Heart right ventricle (tissue), 16 donors: ENCODE measurements at regions not wholly inside any gene's neighbourhood (a gene's known extent, or its start where the extent isn't known, plus 50 kb on each side); places are given as distances from the start of the nearest gene placed in this dataset.
"Not testable (repeated sequence)": the region's sequence is repeated elsewhere in the genome, so short reads cannot be mapped to it uniquely, and the experiment has no call there.

Experiments
- ATAC-seq, 8 donors: fragments of 200-7000 bp; cut with Tn5 transposase; one replicate each; pipeline ENCODE4 v1.9.1; 2020; ENCODE audit warnings: mild to moderate bottlenecking in 8 of 8, moderate library complexity in 8 of 8, moderate number of reproducible peaks in 1 of 8
- DNase-seq, 2 donors: peaks; one replicate each; pipeline ENCODE4 v3.0.0-alpha.2; 2020
- H3K27ac ChIP-seq, 10 donors: fragments of 200-600 bp; sonication (generic) in 2 of 10; one replicate each; pipeline versions ENCODE4 v1.5.0 to v1.8.0; 2020 to 2022; ENCODE audit warnings: mild to moderate bottlenecking in 3 of 10
- H3K27me3 ChIP-seq, 7 donors: fragments of 200-600 bp; one replicate each; pipeline ENCODE4 v1.8.0; 2021 to 2022; ENCODE audit warnings: mild to moderate bottlenecking in 2 of 7
- H3K36me3 ChIP-seq, 9 donors: fragments of 200-600 bp; sonication (generic) in 1 of 9; one replicate each; pipeline versions ENCODE4 v1.5.0 to v1.8.0; 2020 to 2022; ENCODE audit warnings: mild to moderate bottlenecking in 2 of 9
- H3K4me1 ChIP-seq, 9 donors: fragments of 200-600 bp; sonication (generic) in 1 of 9; one replicate each; pipeline versions ENCODE4 v1.5.0 to v1.8.0; 2020 to 2022; ENCODE audit warnings: mild to moderate bottlenecking in 4 of 9
- H3K4me3 ChIP-seq, 10 donors: fragments of 200-600 bp; sonication (generic) in 2 of 10; one replicate each; pipeline versions ENCODE4 v1.5.0 to v1.8.0; 2020 to 2022; ENCODE audit warnings: mild to moderate bottlenecking in 7 of 10, moderate library complexity in 2 of 10
- H3K9me3 ChIP-seq, 11 donors: fragments of 200-600 bp in 10 of 11; sonication (generic) in 2 of 11; one replicate each; pipeline versions ENCODE4 v1.5.0 to v1.8.0; 2013 to 2022; ENCODE audit warnings: mild to moderate bottlenecking in 2 of 11, control low read depth in 1 of 11, moderate library complexity in 1 of 11
- CTCF ChIP-seq, 9 donors: fragments of 200-600 bp; sonication (generic) in 2 of 9; IDR thresholded peaks; one replicate each; pipeline versions ENCODE4 v1.5.0 to v1.8.0; 2021 to 2022; ENCODE audit warnings: antibody characterized with exemption in 9 of 9, mild to moderate bottlenecking in 5 of 9, moderate library complexity in 1 of 9
- WGBS, 2 donors: extraction: QIAGEN DNeasy Blood & Tissue Kit; methylation state at CpG; one replicate each; pipeline ENCODE4 v1.1.7; 2013; ENCODE audit warnings: inconsistent platforms in 1 of 2; 5-methylcytosine and 5-hydroxymethylcytosine counted together
- intact Hi-C, 10 donors: fragments of 100-400 bp; cut with DNase I; formaldehyde crosslinking; loops; one replicate each; pipeline versions ENCODE4 v1.11.1 to v1.14.2; 2022
- donor health status: Arrhythmogenic right ventricular cardiomyopathy.
- donor health status: ischemic (EF 13 %, LVEDD 7.1; RV severe dilation, severe dysfunction).
- donor health status: healthy with polysubstance abuse.
- donor health status: DM: no; HTN: yes; CAD: no.
- donor health status: DM: no; HTN: no; CAD: no.
- donor health status: ischemic (EF 25% LVEDD 6.9; RV normal size, moderate dysfunction).
- donor health status: ischemic (EF 25% LVEDD 5.7; RV mildly dilated, moderate dysfunction).
- donor health status: healthy.
- donor health status: DM: yes; HTN: yes; CAD: no.
- donor health status: Ischemic cardiomyopathy.
- donor health status: ischemic (EF 35%, LVEDD 5.7; RV mildly dilated, moderate dysfunction).
- donor health status: nonischemic (EF 11% LVEDD 7.7; RV severe dilation, severe dysfunction).
- donor health status: DM: yes; HTN: yes; CAD: no.
- donor health status: PGD.
- donor health status: ischemic (EF 29% LVEDD 5.4; RV normal size, mild dysfunction).
- donor health status: nonischemic (EF 23%, LVEDD 6.1; RV moderate dilation, normal function).

- Histone ChIP-seq H3K36me3 (no peaks in the 10 kb centered on the region), H3K27ac (no peak overlapping the region), H3K4me1 (no peaks in the 10 kb centered on the region), H3K4me3 (no peak overlapping the region), H3K27me3 (no peaks in the 10 kb centered on the region), H3K9me3 (peaks cover 0 to 27% (median 2%) of the 10 kb centered on the region in 11 donors)
- ATAC-seq (no peak), DNase-seq (no peak)
- intact Hi-C loops: no loop called here
- WGBS, 2 donors: 70 to 74% methylated on average over 1 of the region's 1 CpG
- TF ChIP-seq CTCF (IDR thresholded peaks at IDR 0.05): no peak
Measured at GRCh38 chr9:103601287-103601686, 492.8 kb upstream of the SMC2 start.

GRCh38 chr9:103611950-103612349 is 482.2 kb upstream of the SMC2 start:
- ATAC-seq, H3K4me3 ChIP-seq, H3K27me3 ChIP-seq, intact Hi-C loops, DNase-seq, H3K36me3 ChIP-seq, H3K27ac ChIP-seq: not testable (repeated sequence)
- 88 to 94% methylated on average over 11 to 13 of the region's 14 CpGs for whole genome bisulfite sequencing, 2 donors
- peaks cover 0 to 24% (median 0%) of the 10 kb centered on the region in 11 donors for H3K9me3 ChIP-seq
- H3K4me1 ChIP-seq: peaks cover 0 to 12% (median 0%) of the 10 kb centered on the region in 9 donors

- Histone ChIP-seq H3K4me3 (no peak overlapping the region), H3K4me1 (peaks cover 0 to 14% (median 0%) of the 10 kb centered on the region in 9 donors), H3K27me3 (no peaks in the 10 kb centered on the region), H3K27ac (peak overlapping the region in 1 of 10 donors; percentile 39), H3K36me3 (no peaks in the 10 kb centered on the region), H3K9me3 (peaks cover 0 to 24% (median 0%) of the 10 kb centered on the region in 11 donors)
- TF ChIP-seq CTCF (IDR thresholded peaks at IDR 0.05): no peak
- WGBS, 2 donors: 50 to 51% methylated on average over 5 of the region's 5 CpGs
- intact Hi-C loops: no loop called here
- no peak for DNase-seq
- peak in 3 of 8 donors; percentile 14 to 76 (median 38) for ATAC-seq
Measured at GRCh38 chr9:103615994-103616393, 478.1 kb upstream of the SMC2 start.

GRCh38 chr9:103617046-103617445 is 477.1 kb upstream of the SMC2 start:
- ATAC-seq: no peak
- intact Hi-C loops: no loop called here

More at GRCh38 chr9:103617046-103617445, 477.1 kb upstream of the SMC2 start:
- H3K36me3 ChIP-seq: no peaks in the 10 kb centered on the region
- no peak for DNase-seq
- peaks cover 0 to 14% (median 0%) of the 10 kb centered on the region in 9 donors for H3K4me1 ChIP-seq
- WGBS, 2 donors: 28 to 35% methylated on average over 1 of the region's 1 CpG
- no peak overlapping the region for H3K4me3 ChIP-seq
- peak overlapping the region in 1 of 10 donors; percentile 39 for H3K27ac ChIP-seq
- H3K27me3 ChIP-seq: no peaks in the 10 kb centered on the region
- no peak for TF ChIP-seq CTCF (IDR thresholded peaks at IDR 0.05)
- peaks cover 0 to 24% (median 0%) of the 10 kb centered on the region in 11 donors for H3K9me3 ChIP-seq
